ENCODE measurements at regions not wholly inside any gene's neighbourhood (a gene's known extent, or its start where the extent isn't known, plus 50 kb on each side); places are given as distances from the start of the nearest gene placed in this dataset.

- Histone ChIP-seq H3K9ac (ENCODE audit: low read length) (no peak overlapping the region), H3K36me3 (ENCODE audit: control insufficient read depth, insufficient read depth, low read length, severe bottlenecking) (no peaks in the 10 kb centered on the region), H3K9me3 (ENCODE audit: control insufficient read depth, low read length) (peaks cover 2% of the 10 kb centered on the region), H3K27me3 (replicated peaks; ENCODE audit: control insufficient read depth, insufficient read depth, low read length) (no peaks in the 10 kb centered on the region), H3K4me3 (ENCODE audit: low read length) (no peak overlapping the region), H3K4me1 (ENCODE audit: control insufficient read depth, insufficient read depth, low read length) (no peaks in the 10 kb centered on the region)
- DNase-seq (ENCODE audit: low read depth): no peak
Measured at GRCh38 chr13:69495096-69495495, 612.5 kb upstream of the ATXN8OS start.

- H3K4me1 ChIP-seq (ENCODE audit: control insufficient read depth, insufficient read depth, low read length): no peaks in the 10 kb centered on the region
- no peak overlapping the region for H3K4me3 ChIP-seq (ENCODE audit: low read length)
- H3K27me3 ChIP-seq (replicated peaks; ENCODE audit: control insufficient read depth, insufficient read depth, low read length): no peaks in the 10 kb centered on the region
- no peak for DNase-seq (ENCODE audit: low read depth)
- no peak overlapping the region for H3K9ac ChIP-seq (ENCODE audit: low read length)
- no peaks in the 10 kb centered on the region for H3K36me3 ChIP-seq (ENCODE audit: control insufficient read depth, insufficient read depth, low read length, severe bottlenecking)
- H3K9me3 ChIP-seq (ENCODE audit: control insufficient read depth, low read length): peaks cover 2% of the 10 kb centered on the region
Measured at GRCh38 chr13:69487576-69487975, 620.0 kb upstream of the ATXN8OS start.

GRCh38 chr13:69485991-69486592, 621.5 kb upstream of the ATXN8OS start:
- Histone ChIP-seq H3K9me3 (ENCODE audit: control insufficient read depth, low read length) (no peaks in the 10 kb centered on the region), H3K9ac (ENCODE audit: low read length) (no peak overlapping the region), H3K27me3 (replicated peaks; ENCODE audit: control insufficient read depth, insufficient read depth, low read length) (no peaks in the 10 kb centered on the region), H3K4me3 (ENCODE audit: low read length) (no peak overlapping the region), H3K36me3 (ENCODE audit: control insufficient read depth, insufficient read depth, low read length, severe bottlenecking) (no peaks in the 10 kb centered on the region), H3K4me1 (ENCODE audit: control insufficient read depth, insufficient read depth, low read length) (no peaks in the 10 kb centered on the region)
- no peak for DNase-seq (ENCODE audit: low read depth)

GRCh38 chr13:69477451-69477850, 630.2 kb upstream of the ATXN8OS start:
- Histone ChIP-seq H3K27me3 (replicated peaks; ENCODE audit: control insufficient read depth, insufficient read depth, low read length) (no peaks in the 10 kb centered on the region), H3K36me3 (ENCODE audit: control insufficient read depth, insufficient read depth, low read length, severe bottlenecking) (no peaks in the 10 kb centered on the region), H3K4me1 (ENCODE audit: control insufficient read depth, insufficient read depth, low read length) (no peaks in the 10 kb centered on the region), H3K9me3 (ENCODE audit: control insufficient read depth, low read length) (no peaks in the 10 kb centered on the region), H3K9ac (ENCODE audit: low read length) (no peak overlapping the region), H3K4me3 (ENCODE audit: low read length) (no peak overlapping the region)
- no peak for DNase-seq (ENCODE audit: low read depth)

GRCh38 chr13:69474011-69474685, 633.5 kb upstream of the ATXN8OS start:
- no peaks in the 10 kb centered on the region for H3K4me1 ChIP-seq (ENCODE audit: control insufficient read depth, insufficient read depth, low read length)
- no peaks in the 10 kb centered on the region for H3K9me3 ChIP-seq (ENCODE audit: control insufficient read depth, low read length)
- no peak overlapping the region for H3K9ac ChIP-seq (ENCODE audit: low read length)
- no peak for DNase-seq (ENCODE audit: low read depth)
- H3K4me3 ChIP-seq (ENCODE audit: low read length): no peak overlapping the region
- H3K27me3 ChIP-seq (replicated peaks; ENCODE audit: control insufficient read depth, insufficient read depth, low read length): no peaks in the 10 kb centered on the region
- no peaks in the 10 kb centered on the region for H3K36me3 ChIP-seq (ENCODE audit: control insufficient read depth, insufficient read depth, low read length, severe bottlenecking)

- DNase-seq (ENCODE audit: low read depth): no peak
- Histone ChIP-seq H3K9me3 (ENCODE audit: control insufficient read depth, low read length) (no peaks in the 10 kb centered on the region), H3K4me1 (ENCODE audit: control insufficient read depth, insufficient read depth, low read length) (no peaks in the 10 kb centered on the region), H3K9ac (ENCODE audit: low read length) (no peak overlapping the region), H3K4me3 (ENCODE audit: low read length) (no peak overlapping the region), H3K36me3 (ENCODE audit: control insufficient read depth, insufficient read depth, low read length, severe bottlenecking) (no peaks in the 10 kb centered on the region), H3K27me3 (replicated peaks; ENCODE audit: control insufficient read depth, insufficient read depth, low read length) (no peaks in the 10 kb centered on the region)
Measured at GRCh38 chr13:69468624-69469023, 639.0 kb upstream of the ATXN8OS start.

GRCh38 chr13:69461397-69461796, 646.2 kb upstream of the ATXN8OS start:
- H3K4me1 ChIP-seq (ENCODE audit: control insufficient read depth, insufficient read depth, low read length): no peaks in the 10 kb centered on the region
- H3K9me3 ChIP-seq (ENCODE audit: control insufficient read depth, low read length): no peaks in the 10 kb centered on the region
- H3K9ac ChIP-seq (ENCODE audit: low read length): no peak overlapping the region
- DNase-seq (ENCODE audit: low read depth): no peak
- H3K4me3 ChIP-seq (ENCODE audit: low read length): no peak overlapping the region
- H3K27me3 ChIP-seq (replicated peaks; ENCODE audit: control insufficient read depth, insufficient read depth, low read length): no peaks in the 10 kb centered on the region
- H3K36me3 ChIP-seq (ENCODE audit: control insufficient read depth, insufficient read depth, low read length, severe bottlenecking): no peaks in the 10 kb centered on the region

- Histone ChIP-seq H3K4me3 (ENCODE audit: low read length) (no peak overlapping the region), H3K9me3 (ENCODE audit: control insufficient read depth, low read length) (no peaks in the 10 kb centered on the region)
Measured at GRCh38 chr13:69459346-69459745, 648.3 kb upstream of the ATXN8OS start.

GRCh38 chr13:69458013-69458412, 649.6 kb upstream of the ATXN8OS start:
- Histone ChIP-seq H3K9ac (ENCODE audit: low read length) (no peak overlapping the region), H3K36me3 (ENCODE audit: control insufficient read depth, insufficient read depth, low read length, severe bottlenecking) (no peaks in the 10 kb centered on the region), H3K27me3 (replicated peaks; ENCODE audit: control insufficient read depth, insufficient read depth, low read length) (no peaks in the 10 kb centered on the region), H3K9me3 (ENCODE audit: control insufficient read depth, low read length) (no peaks in the 10 kb centered on the region), H3K4me3 (ENCODE audit: low read length) (no peak overlapping the region), H3K4me1 (ENCODE audit: control insufficient read depth, insufficient read depth, low read length) (no peaks in the 10 kb centered on the region)
- no peak for DNase-seq (ENCODE audit: low read depth)

More at GRCh38 chr13:69459346-69459745, 648.3 kb upstream of the ATXN8OS start:
- no peaks in the 10 kb centered on the region for H3K27me3 ChIP-seq (replicated peaks; ENCODE audit: control insufficient read depth, insufficient read depth, low read length)
- no peak overlapping the region for H3K9ac ChIP-seq (ENCODE audit: low read length)
- DNase-seq (ENCODE audit: low read depth): no peak
- H3K4me1 ChIP-seq (ENCODE audit: control insufficient read depth, insufficient read depth, low read length): no peaks in the 10 kb centered on the region
- H3K36me3 ChIP-seq (ENCODE audit: control insufficient read depth, insufficient read depth, low read length, severe bottlenecking): no peaks in the 10 kb centered on the region

- H3K27me3 ChIP-seq (replicated peaks; ENCODE audit: control insufficient read depth, insufficient read depth, low read length): no peaks in the 10 kb centered on the region
- no peaks in the 10 kb centered on the region for H3K4me1 ChIP-seq (ENCODE audit: control insufficient read depth, insufficient read depth, low read length)
- H3K4me3 ChIP-seq (ENCODE audit: low read length): no peak overlapping the region
- no peaks in the 10 kb centered on the region for H3K36me3 ChIP-seq (ENCODE audit: control insufficient read depth, insufficient read depth, low read length, severe bottlenecking)
- no peak overlapping the region for H3K9ac ChIP-seq (ENCODE audit: low read length)
- DNase-seq (ENCODE audit: low read depth): no peak
- no peaks in the 10 kb centered on the region for H3K9me3 ChIP-seq (ENCODE audit: control insufficient read depth, low read length)
Measured at GRCh38 chr13:69450245-69450644, 657.4 kb upstream of the ATXN8OS start.

- no peaks in the 10 kb centered on the region for H3K4me1 ChIP-seq (ENCODE audit: control insufficient read depth, insufficient read depth, low read length)
- no peaks in the 10 kb centered on the region for H3K27me3 ChIP-seq (replicated peaks; ENCODE audit: control insufficient read depth, insufficient read depth, low read length)
- no peak overlapping the region for H3K9ac ChIP-seq (ENCODE audit: low read length)
- DNase-seq (ENCODE audit: low read depth): no peak
- peaks cover 16% of the 10 kb centered on the region for H3K9me3 ChIP-seq (ENCODE audit: control insufficient read depth, low read length)
- H3K36me3 ChIP-seq (ENCODE audit: control insufficient read depth, insufficient read depth, low read length, severe bottlenecking): no peaks in the 10 kb centered on the region
- H3K4me3 ChIP-seq (ENCODE audit: low read length): no peak overlapping the region
Measured at GRCh38 chr13:69425235-69425634, 682.4 kb upstream of the ATXN8OS start.

GRCh38 chr13:69423844-69424243, 683.8 kb upstream of the ATXN8OS start:
- H3K27me3 ChIP-seq (replicated peaks; ENCODE audit: control insufficient read depth, insufficient read depth, low read length): no peaks in the 10 kb centered on the region
- no peaks in the 10 kb centered on the region for H3K4me1 ChIP-seq (ENCODE audit: control insufficient read depth, insufficient read depth, low read length)
- peaks cover 16% of the 10 kb centered on the region for H3K9me3 ChIP-seq (ENCODE audit: control insufficient read depth, low read length)
- H3K9ac ChIP-seq (ENCODE audit: low read length): no peak overlapping the region
- H3K4me3 ChIP-seq (ENCODE audit: low read length): no peak overlapping the region
- DNase-seq (ENCODE audit: low read depth): no peak
- H3K36me3 ChIP-seq (ENCODE audit: control insufficient read depth, insufficient read depth, low read length, severe bottlenecking): no peaks in the 10 kb centered on the region
